ENCODE measurements at regions not wholly inside any gene's neighbourhood (a gene's known extent, or its start where the extent isn't known, plus 50 kb on each side); places are given as distances from the start of the nearest gene placed in this dataset.

DNA sequence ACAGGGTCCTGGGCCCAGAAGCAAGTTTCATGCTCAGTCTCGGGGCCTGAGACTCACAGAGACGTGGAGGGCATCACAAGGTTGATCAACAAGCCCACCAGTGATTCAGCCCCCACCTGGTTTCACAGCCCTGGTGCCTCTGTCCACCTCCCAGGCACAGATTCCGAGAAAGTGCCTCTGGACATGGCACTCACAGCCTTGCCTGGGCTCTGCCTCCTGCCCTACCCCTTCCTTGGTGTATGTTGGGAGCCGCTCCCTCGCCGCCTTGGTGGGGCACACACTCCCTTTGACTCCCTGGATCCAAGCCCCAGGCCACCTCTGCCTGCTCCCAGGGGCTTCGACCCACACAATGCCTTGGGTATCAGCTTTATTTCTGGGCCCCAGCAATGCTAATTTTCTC is 200.8 kb upstream of the PPP2R2D start:
- H3K9me3 ChIP-seq (ENCODE audit: control extremely low read depth in 1 of 5, control insufficient read depth in 4 of 5, insufficient read depth in 2 of 5, low read depth in 1 of 5, low read length in 4 of 5), result no peaks in the 10 kb centered on the region
- 66% methylated on average over 4 of the region's 7 CpGs for WGBS (ENCODE audit: insufficient coverage)
- H3K27me3 ChIP-seq (replicated peaks in 2 of 5; ENCODE audit: control insufficient read depth in 4 of 5, insufficient read depth in 5 of 5, low read length in 4 of 5), result peaks cover 0 to 14% (median 0%) of the 10 kb centered on the region in 5 experiments
- H3K4me1 ChIP-seq (ENCODE audit: control extremely low read depth in 1 of 4, control insufficient read depth in 4 of 4, insufficient read depth in 4 of 4, low read length in 3 of 4), result no peaks in the 10 kb centered on the region
- H3K4me3 ChIP-seq (ENCODE audit: control insufficient read depth in 1 of 7, extremely low read depth in 1 of 7, insufficient read depth in 4 of 7, low read depth in 2 of 7, low read length in 6 of 7), result no peak overlapping the region
- no peak for DNase-seq
- ChIA-PET POLR2A (no interaction called here), CTCF (no interaction called here)
- H3K36me3 ChIP-seq (ENCODE audit: control insufficient read depth in 4 of 4, insufficient read depth in 4 of 4, low read length in 3 of 4), result no peaks in the 10 kb centered on the region
- H3K27ac ChIP-seq (ENCODE audit: insufficient read depth in 1 of 2, low read depth in 1 of 2, low read length in 2 of 2, poor library complexity in 1 of 2, severe bottlenecking in 2 of 2), result no peak overlapping the region

DNA sequence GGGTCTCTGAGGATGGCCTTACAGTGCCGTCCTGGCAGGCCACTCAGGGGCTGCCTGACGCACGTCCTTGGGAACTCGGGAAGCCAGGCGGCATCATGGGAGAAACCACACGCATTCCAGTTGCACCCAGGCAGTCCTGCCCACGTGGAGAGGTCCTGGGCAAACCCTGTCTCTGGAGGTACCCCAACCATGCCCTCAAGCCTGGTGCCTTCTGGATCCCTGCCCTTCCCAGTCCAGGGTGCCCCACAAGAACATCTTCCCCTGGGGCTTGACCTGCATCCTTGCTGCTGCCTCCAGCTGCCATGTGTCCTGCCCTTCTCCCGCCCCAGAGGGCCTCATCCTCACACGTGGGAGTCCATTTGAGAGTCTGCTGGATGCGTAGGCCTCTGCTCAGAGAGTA is 200.3 kb upstream of the PPP2R2D start:
- POLR2A ChIA-PET, result no interaction called here
- Histone ChIP-seq H3K4me3 (ENCODE audit: control insufficient read depth in 1 of 7, extremely low read depth in 1 of 7, insufficient read depth in 4 of 7, low read depth in 2 of 7, low read length in 6 of 7) (no peak overlapping the region), H3K4me1 (ENCODE audit: control extremely low read depth in 1 of 4, control insufficient read depth in 4 of 4, insufficient read depth in 4 of 4, low read length in 3 of 4) (no peaks in the 10 kb centered on the region), H3K27me3 (replicated peaks in 2 of 5; ENCODE audit: control insufficient read depth in 4 of 5, insufficient read depth in 5 of 5, low read length in 4 of 5) (peaks cover 0 to 12% (median 0%) of the 10 kb centered on the region in 5 experiments), H3K27ac (ENCODE audit: insufficient read depth in 1 of 2, low read depth in 1 of 2, low read length in 2 of 2, poor library complexity in 1 of 2, severe bottlenecking in 2 of 2) (no peak overlapping the region), H3K36me3 (ENCODE audit: control insufficient read depth in 4 of 4, insufficient read depth in 4 of 4, low read length in 3 of 4) (no peaks in the 10 kb centered on the region), H3K9me3 (ENCODE audit: control extremely low read depth in 1 of 5, control insufficient read depth in 4 of 5, insufficient read depth in 2 of 5, low read depth in 1 of 5, low read length in 4 of 5) (no peaks in the 10 kb centered on the region)
- no peak for DNase-seq
- WGBS (ENCODE audit: insufficient coverage), result 80% methylated on average over 8 of the region's 10 CpGs
- CTCF ChIA-PET, result no interaction called here

DNA sequence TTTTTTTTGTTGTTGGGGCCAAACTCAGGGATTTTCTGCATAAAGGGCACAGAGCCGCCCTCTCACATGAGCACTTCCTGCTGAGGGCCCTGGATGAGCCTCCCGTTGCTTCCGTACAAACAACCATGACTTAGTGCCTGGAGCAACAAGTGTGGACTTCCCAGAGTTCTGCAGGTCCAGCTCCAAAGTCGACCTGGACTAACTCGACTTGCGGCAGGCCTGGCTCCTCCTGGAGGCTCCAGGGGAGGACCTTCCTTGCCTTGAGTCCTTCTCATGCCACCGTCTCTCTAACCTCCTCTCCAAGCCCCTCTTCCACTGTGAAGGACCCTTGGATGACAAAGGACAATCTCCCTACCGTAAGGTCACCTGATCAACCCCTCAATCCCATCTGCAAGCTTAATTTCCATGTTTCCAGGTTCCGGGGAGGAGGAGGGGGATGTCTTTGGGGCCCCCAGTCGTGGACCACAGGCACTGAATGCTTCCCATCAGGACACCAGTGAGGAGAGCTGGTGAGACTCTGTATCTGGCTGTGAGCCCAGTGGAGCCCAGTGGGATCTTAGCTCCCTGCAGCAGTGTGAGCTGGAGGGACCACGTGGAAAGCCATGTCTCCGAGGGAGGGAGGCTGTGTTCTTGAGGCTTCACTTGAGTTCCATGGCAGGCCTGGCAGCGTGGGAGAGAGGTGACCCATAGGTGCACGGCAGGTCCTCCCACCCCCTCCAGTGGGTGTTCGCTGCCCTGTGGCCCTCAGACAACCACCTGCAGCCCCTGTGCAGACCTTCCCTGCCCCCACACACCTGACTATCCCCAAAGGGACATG is 199.5 kb upstream of the PPP2R2D start:
- no peaks in the 10 kb centered on the region for H3K4me1 ChIP-seq (ENCODE audit: control extremely low read depth in 1 of 4, control insufficient read depth in 4 of 4, insufficient read depth in 4 of 4, low read length in 3 of 4)
- peaks cover 0 to 3% (median under 1%) of the 10 kb centered on the region in 5 experiments for H3K9me3 ChIP-seq (ENCODE audit: control extremely low read depth in 1 of 5, control insufficient read depth in 4 of 5, insufficient read depth in 2 of 5, low read depth in 1 of 5, low read length in 4 of 5)
- H3K4me3 ChIP-seq (ENCODE audit: control insufficient read depth in 1 of 7, extremely low read depth in 1 of 7, insufficient read depth in 4 of 7, low read depth in 2 of 7, low read length in 6 of 7), result no peak overlapping the region
- H3K27ac ChIP-seq (ENCODE audit: insufficient read depth in 1 of 2, low read depth in 1 of 2, low read length in 2 of 2, poor library complexity in 1 of 2, severe bottlenecking in 2 of 2), result no peak overlapping the region
- no peaks in the 10 kb centered on the region for H3K36me3 ChIP-seq (ENCODE audit: control insufficient read depth in 4 of 4, insufficient read depth in 4 of 4, low read length in 3 of 4)
- WGBS (ENCODE audit: insufficient coverage), result 86% methylated on average over 14 of the region's 15 CpGs
- no peak for DNase-seq
- CTCF ChIA-PET, result no interaction called here
- peaks cover 0 to 9% (median 0%) of the 10 kb centered on the region in 5 experiments for H3K27me3 ChIP-seq (replicated peaks in 2 of 5; ENCODE audit: control insufficient read depth in 4 of 5, insufficient read depth in 5 of 5, low read length in 4 of 5)
- POLR2A ChIA-PET, result no interaction called here

DNA sequence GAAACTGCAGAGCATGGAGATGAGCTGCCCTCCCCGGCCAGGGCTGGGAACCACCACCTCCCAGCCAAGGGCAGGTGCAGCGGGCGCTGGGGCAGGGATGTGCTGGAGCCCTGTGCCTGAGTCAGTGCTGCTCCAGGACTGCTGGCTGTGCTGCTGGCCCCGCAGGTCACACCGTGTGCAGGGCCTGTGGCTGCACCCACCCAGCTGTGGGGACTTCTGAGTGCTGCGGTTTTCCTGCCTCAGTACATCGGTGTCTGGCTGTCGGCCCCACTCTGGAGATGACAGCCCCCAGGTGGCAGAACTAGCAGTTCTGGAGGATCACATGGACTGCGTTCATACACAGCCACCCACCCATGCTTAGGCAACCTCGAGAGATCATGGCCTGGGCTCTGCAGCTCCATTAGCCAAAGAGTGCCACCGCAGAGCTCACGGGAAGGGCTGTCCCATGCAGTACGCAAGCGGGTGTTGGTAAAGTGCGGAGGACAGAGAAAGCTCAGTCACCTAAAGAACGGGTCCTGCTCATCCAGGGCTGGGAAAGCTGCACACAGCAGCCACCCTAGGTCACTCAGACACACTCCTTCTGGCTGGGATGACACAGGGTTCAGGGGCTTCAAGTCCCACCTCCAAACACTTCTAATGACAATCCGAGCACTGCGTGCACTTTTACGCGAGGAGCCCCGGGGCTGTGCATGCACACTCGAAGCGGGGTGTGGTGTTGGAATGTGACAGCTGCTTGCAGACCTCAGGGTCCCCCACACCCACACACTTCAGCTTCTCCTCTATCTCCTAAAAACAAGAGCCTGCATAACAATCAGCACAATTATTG is 198.1 kb upstream of the PPP2R2D start:
- Histone ChIP-seq H3K27me3 (replicated peaks in 2 of 5; ENCODE audit: control insufficient read depth in 4 of 5, insufficient read depth in 5 of 5, low read length in 4 of 5) (peaks cover 0 to 14% (median 0%) of the 10 kb centered on the region in 5 experiments), H3K4me3 (ENCODE audit: control insufficient read depth in 1 of 7, extremely low read depth in 1 of 7, insufficient read depth in 4 of 7, low read depth in 2 of 7, low read length in 6 of 7) (no peak overlapping the region), H3K36me3 (ENCODE audit: control insufficient read depth in 4 of 4, insufficient read depth in 4 of 4, low read length in 3 of 4) (no peaks in the 10 kb centered on the region), H3K27ac (ENCODE audit: insufficient read depth in 1 of 2, low read depth in 1 of 2, low read length in 2 of 2, poor library complexity in 1 of 2, severe bottlenecking in 2 of 2) (no peak overlapping the region), H3K9me3 (ENCODE audit: control extremely low read depth in 1 of 5, control insufficient read depth in 4 of 5, insufficient read depth in 2 of 5, low read depth in 1 of 5, low read length in 4 of 5) (peaks cover 0 to 17% (median 10%) of the 10 kb centered on the region in 5 experiments), H3K4me1 (ENCODE audit: control extremely low read depth in 1 of 4, control insufficient read depth in 4 of 4, insufficient read depth in 4 of 4, low read length in 3 of 4) (no peaks in the 10 kb centered on the region)
- 90% methylated on average over 22 of the region's 23 CpGs for WGBS (ENCODE audit: insufficient coverage)
- ChIA-PET POLR2A (no interaction called here), CTCF (no interaction called here)
- DNase-seq, result peak in 1 of 3 donors; percentile 17

DNA sequence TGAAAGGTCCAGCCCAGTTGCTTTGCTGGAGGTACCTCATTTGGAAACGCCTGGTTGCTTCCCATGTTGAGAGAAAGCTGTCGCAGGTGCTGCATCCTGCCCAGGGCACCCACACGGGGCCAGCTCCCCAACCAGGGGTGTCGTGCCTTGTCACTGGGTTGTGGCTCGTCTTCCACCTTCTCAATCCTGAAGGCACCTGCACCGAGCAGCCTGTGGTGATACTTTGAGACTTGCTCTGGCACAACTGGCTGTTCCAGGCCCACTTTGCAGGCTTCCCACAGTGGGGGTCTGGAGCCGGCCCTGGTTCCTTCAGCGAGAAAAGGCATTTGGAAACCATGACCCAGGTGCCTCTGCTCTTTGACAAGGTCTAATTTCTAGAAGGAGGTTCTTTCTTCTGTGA is 197.3 kb upstream of the PPP2R2D start:
- WGBS (ENCODE audit: insufficient coverage), result 90% methylated on average over 8 of the region's 8 CpGs
- H3K27ac ChIP-seq (ENCODE audit: insufficient read depth in 1 of 2, low read depth in 1 of 2, low read length in 2 of 2, poor library complexity in 1 of 2, severe bottlenecking in 2 of 2), result no peak overlapping the region
- CTCF ChIA-PET, result no interaction called here
- H3K27me3 ChIP-seq (replicated peaks in 2 of 5; ENCODE audit: control insufficient read depth in 4 of 5, insufficient read depth in 5 of 5, low read length in 4 of 5), result peaks cover 0 to 14% (median 0%) of the 10 kb centered on the region in 5 experiments
- no peaks in the 10 kb centered on the region for H3K36me3 ChIP-seq (ENCODE audit: control insufficient read depth in 4 of 4, insufficient read depth in 4 of 4, low read length in 3 of 4)
- H3K4me3 ChIP-seq (ENCODE audit: control insufficient read depth in 1 of 7, extremely low read depth in 1 of 7, insufficient read depth in 4 of 7, low read depth in 2 of 7, low read length in 6 of 7), result no peak overlapping the region
- H3K4me1 ChIP-seq (ENCODE audit: control extremely low read depth in 1 of 4, control insufficient read depth in 4 of 4, insufficient read depth in 4 of 4, low read length in 3 of 4), result no peaks in the 10 kb centered on the region
- POLR2A ChIA-PET, result no interaction called here
- H3K9me3 ChIP-seq (ENCODE audit: control extremely low read depth in 1 of 5, control insufficient read depth in 4 of 5, insufficient read depth in 2 of 5, low read depth in 1 of 5, low read length in 4 of 5), result peaks cover 0 to 21% (median 10%) of the 10 kb centered on the region in 5 experiments
- no peak for DNase-seq

DNA sequence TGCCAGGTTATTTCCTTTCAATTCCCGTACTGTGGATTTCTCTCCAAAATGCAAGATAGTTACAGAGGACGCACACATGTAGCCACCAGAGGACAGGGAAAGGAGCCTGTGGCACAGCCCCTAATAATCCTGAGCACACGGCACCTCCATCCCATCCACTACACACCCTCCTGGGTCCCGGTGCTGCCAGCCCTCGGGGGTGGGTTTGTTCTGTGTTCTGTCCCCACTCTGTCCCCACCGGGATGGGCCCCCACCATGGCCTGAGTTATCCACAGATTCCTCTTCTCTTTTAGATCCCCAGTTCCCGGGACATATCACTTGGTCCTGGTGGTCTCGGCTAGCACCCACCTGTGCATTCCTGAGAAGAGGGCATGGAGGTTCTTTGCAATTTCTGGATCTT is 196.9 kb upstream of the PPP2R2D start:
- no peak for DNase-seq
- Histone ChIP-seq H3K27me3 (replicated peaks in 2 of 5; ENCODE audit: control insufficient read depth in 4 of 5, insufficient read depth in 5 of 5, low read length in 4 of 5) (peaks cover 0 to 16% (median 0%) of the 10 kb centered on the region in 5 experiments), H3K36me3 (ENCODE audit: control insufficient read depth in 4 of 4, insufficient read depth in 4 of 4, low read length in 3 of 4) (no peaks in the 10 kb centered on the region), H3K9me3 (ENCODE audit: control extremely low read depth in 1 of 5, control insufficient read depth in 4 of 5, insufficient read depth in 2 of 5, low read depth in 1 of 5, low read length in 4 of 5) (peaks cover 0 to 21% (median 10%) of the 10 kb centered on the region in 5 experiments), H3K4me1 (ENCODE audit: control extremely low read depth in 1 of 4, control insufficient read depth in 4 of 4, insufficient read depth in 4 of 4, low read length in 3 of 4) (no peaks in the 10 kb centered on the region), H3K27ac (ENCODE audit: insufficient read depth in 1 of 2, low read depth in 1 of 2, low read length in 2 of 2, poor library complexity in 1 of 2, severe bottlenecking in 2 of 2) (no peak overlapping the region), H3K4me3 (ENCODE audit: control insufficient read depth in 1 of 7, extremely low read depth in 1 of 7, insufficient read depth in 4 of 7, low read depth in 2 of 7, low read length in 6 of 7) (no peak overlapping the region)
- ChIA-PET POLR2A (no interaction called here), CTCF (no interaction called here)
- 91% methylated on average over 4 of the region's 8 CpGs for WGBS (ENCODE audit: insufficient coverage)

DNA sequence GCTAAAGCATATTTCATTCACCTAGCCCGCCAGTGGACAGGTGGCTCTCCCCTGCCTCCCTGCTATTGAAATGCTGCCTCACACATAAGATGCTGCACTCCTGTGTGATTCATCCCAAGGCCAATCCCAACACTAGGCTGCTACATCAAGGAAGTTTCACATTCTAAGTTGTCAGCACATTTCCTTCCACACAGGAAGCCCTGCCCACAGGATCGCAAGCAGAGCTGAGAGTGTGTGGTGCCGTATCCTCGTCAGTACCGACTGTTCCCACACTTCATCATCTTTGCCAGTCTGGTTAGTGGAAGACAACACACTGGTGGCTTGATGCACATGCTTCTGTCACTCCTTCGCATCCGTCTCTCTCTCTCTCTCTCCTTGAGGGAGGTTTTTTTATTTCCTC is 194.3 kb upstream of the PPP2R2D start:
- H3K27ac ChIP-seq (ENCODE audit: insufficient read depth in 1 of 2, low read depth in 1 of 2, low read length in 2 of 2, poor library complexity in 1 of 2, severe bottlenecking in 2 of 2), result no peak overlapping the region
- POLR2A ChIA-PET, result no interaction called here
- no peaks in the 10 kb centered on the region for H3K4me1 ChIP-seq (ENCODE audit: control extremely low read depth in 1 of 4, control insufficient read depth in 4 of 4, insufficient read depth in 4 of 4, low read length in 3 of 4)
- peaks cover 0 to 21% (median 0%) of the 10 kb centered on the region in 5 experiments for H3K27me3 ChIP-seq (replicated peaks in 2 of 5; ENCODE audit: control insufficient read depth in 4 of 5, insufficient read depth in 5 of 5, low read length in 4 of 5)
- no peaks in the 10 kb centered on the region for H3K36me3 ChIP-seq (ENCODE audit: control insufficient read depth in 4 of 4, insufficient read depth in 4 of 4, low read length in 3 of 4)
- H3K4me3 ChIP-seq (ENCODE audit: control insufficient read depth in 1 of 7, extremely low read depth in 1 of 7, insufficient read depth in 4 of 7, low read depth in 2 of 7, low read length in 6 of 7), result no peak overlapping the region
- whole genome bisulfite sequencing (ENCODE audit: insufficient coverage), result 49% methylated on average over 7 of the region's 7 CpGs
- peaks cover 0 to 21% (median 10%) of the 10 kb centered on the region in 5 experiments for H3K9me3 ChIP-seq (ENCODE audit: control extremely low read depth in 1 of 5, control insufficient read depth in 4 of 5, insufficient read depth in 2 of 5, low read depth in 1 of 5, low read length in 4 of 5)
- CTCF ChIA-PET, result no interaction called here
- DNase-seq, result no peak

Measured in common myeloid progenitor, CD34-positive (primary cell).